ENCODE measurements at regions not wholly inside any gene's neighbourhood (a gene's known extent, or its start where the extent isn't known, plus 50 kb on each side); places are given as distances from the start of the nearest gene placed in this dataset.

GRCh38 chr4:29717287-29718057 is 1002.7 kb upstream of the PCDH7 start:
- TF ChIP-seq, protein P1, sequence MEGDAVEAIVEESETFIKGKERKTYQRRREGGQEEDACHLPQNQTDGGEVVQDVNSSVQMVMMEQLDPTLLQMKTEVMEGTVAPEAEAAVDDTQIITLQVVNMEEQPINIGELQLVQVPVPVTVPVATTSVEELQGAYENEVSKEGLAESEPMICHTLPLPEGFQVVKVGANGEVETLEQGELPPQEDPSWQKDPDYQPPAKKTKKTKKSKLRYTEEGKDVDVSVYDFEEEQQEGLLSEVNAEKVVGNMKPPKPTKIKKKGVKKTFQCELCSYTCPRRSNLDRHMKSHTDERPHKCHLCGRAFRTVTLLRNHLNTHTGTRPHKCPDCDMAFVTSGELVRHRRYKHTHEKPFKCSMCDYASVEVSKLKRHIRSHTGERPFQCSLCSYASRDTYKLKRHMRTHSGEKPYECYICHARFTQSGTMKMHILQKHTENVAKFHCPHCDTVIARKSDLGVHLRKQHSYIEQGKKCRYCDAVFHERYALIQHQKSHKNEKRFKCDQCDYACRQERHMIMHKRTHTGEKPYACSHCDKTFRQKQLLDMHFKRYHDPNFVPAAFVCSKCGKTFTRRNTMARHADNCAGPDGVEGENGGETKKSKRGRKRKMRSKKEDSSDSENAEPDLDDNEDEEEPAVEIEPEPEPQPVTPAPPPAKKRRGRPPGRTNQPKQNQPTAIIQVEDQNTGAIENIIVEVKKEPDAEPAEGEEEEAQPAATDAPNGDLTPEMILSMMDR (conservative IDR thresholded peaks at IDR 0.05): no peak
- TF ChIP-seq EZH2 (IDR thresholded peaks at IDR 0.05; ENCODE audit: low read depth): no peak
